Mesenchymal stem cell (in vitro differentiated cells and primary cell): ENCODE measurements at regions not wholly inside any gene's neighbourhood (a gene's known extent, or its start where the extent isn't known, plus 50 kb on each side); places are given as distances from the start of the nearest gene placed in this dataset.

ENCODE experiments used
- DNase-seq: peaks from one replicate; pipeline ENCODE4 v3.0.0-alpha.2; 2013
- H2AFZ ChIP-seq: one replicate; pipeline ENCODE4 v1.6.1; 2013; ENCODE audit warnings: low read depth, mild to moderate bottlenecking, control low read depth, inconsistent platforms, low read length, moderate library complexity
- H2AK5ac ChIP-seq: 2 replicates; pipeline ENCODE4 v1.6.1; 2013; ENCODE audit warnings: low read length, moderate library complexity, mild to moderate bottlenecking, inconsistent platforms; ENCODE audit not compliant: severe bottlenecking
- H2BK120ac ChIP-seq: one replicate; pipeline ENCODE4 v1.6.1; 2013; ENCODE audit warnings: low read depth, mild to moderate bottlenecking, inconsistent platforms, low read length, moderate library complexity
- H2BK12ac ChIP-seq, 2 experiments: one replicate each; pipeline ENCODE4 v1.6.1; 2013; ENCODE audit warnings: inconsistent platforms in 2 of 2, low read length in 2 of 2, mild to moderate bottlenecking in 2 of 2, moderate library complexity in 2 of 2, control low read depth in 1 of 2
- H2BK15ac ChIP-seq: one replicate; pipeline ENCODE4 v1.6.1; 2013; ENCODE audit warnings: mild to moderate bottlenecking, low read depth, inconsistent platforms; ENCODE audit not compliant: poor library complexity, severe bottlenecking
- H2BK5ac ChIP-seq: 2 replicates; pipeline ENCODE4 v1.6.1; 2013; ENCODE audit warnings: low read depth, mild to moderate bottlenecking, low read length, control low read depth, inconsistent platforms; ENCODE audit not compliant: poor library complexity, severe bottlenecking
- H3K14ac ChIP-seq, 2 experiments: one replicate each; pipeline ENCODE4 v1.6.1; 2013; ENCODE audit warnings: inconsistent platforms in 2 of 2, low read length in 2 of 2, control low read depth in 1 of 2, mild to moderate bottlenecking in 1 of 2, moderate library complexity in 1 of 2
- H3K18ac ChIP-seq, 2 experiments: one replicate each; pipeline ENCODE4 v1.6.1; 2013; ENCODE audit warnings: inconsistent platforms in 2 of 2, low read length in 2 of 2, control low read depth in 1 of 2, low read depth in 1 of 2, mild to moderate bottlenecking in 1 of 2
- H3K23ac ChIP-seq, 2 experiments: one replicate each; pipeline ENCODE4 v1.6.1; 2013; ENCODE audit warnings: inconsistent platforms in 2 of 2, low read length in 2 of 2, mild to moderate bottlenecking in 2 of 2, moderate library complexity in 2 of 2, control low read depth in 1 of 2
- H3K27ac ChIP-seq: 2 replicates; pipeline ENCODE4 v1.5.1; 2013; ENCODE audit warnings: mild to moderate bottlenecking, moderate library complexity, low read length, control low read depth, inconsistent platforms; ENCODE audit not compliant: poor library complexity, severe bottlenecking
- H3K27me3 ChIP-seq, 2 experiments: 2 replicates each; pipeline versions ENCODE4 v1.6.1 to v1.7.0; 2013; ENCODE audit warnings: low read length in 2 of 2, mild to moderate bottlenecking in 2 of 2, moderate library complexity in 2 of 2, control low read depth in 1 of 2, inconsistent platforms in 1 of 2; ENCODE audit not compliant: control insufficient read depth in 1 of 2, insufficient read depth in 1 of 2
- H3K36me3 ChIP-seq, 2 experiments: 2 replicates each; pipeline versions ENCODE4 v1.6.1 to v1.7.0; 2013; ENCODE audit warnings: low read length in 2 of 2, control low read depth in 1 of 2, inconsistent platforms in 1 of 2, low read depth in 1 of 2, mild to moderate bottlenecking in 1 of 2; ENCODE audit not compliant: insufficient read depth in 2 of 2, control insufficient read depth in 1 of 2
- H3K4ac ChIP-seq, 2 experiments: one replicate each; pipeline ENCODE4 v1.6.1; 2013; ENCODE audit warnings: inconsistent platforms in 2 of 2, low read length in 2 of 2, mild to moderate bottlenecking in 2 of 2, moderate library complexity in 2 of 2, control low read depth in 1 of 2, low read depth in 1 of 2
- H3K4me1 ChIP-seq: 2 replicates; pipeline ENCODE4 v1.6.1; 2013; ENCODE audit warnings: low read depth, low read length, control low read depth; ENCODE audit not compliant: control insufficient read depth, insufficient read depth
- H3K4me2 ChIP-seq: 2 replicates; pipeline ENCODE4 v1.6.1; 2013; ENCODE audit warnings: low read length, mild to moderate bottlenecking, inconsistent platforms; ENCODE audit not compliant: poor library complexity, severe bottlenecking
- H3K4me3 ChIP-seq, 2 experiments: 2 replicates each; pipeline versions ENCODE4 v1.5.1 to v1.7.0; 2013; ENCODE audit warnings: low read length in 2 of 2, mild to moderate bottlenecking in 2 of 2, control low read depth in 1 of 2, low read depth in 1 of 2; ENCODE audit not compliant: insufficient read depth in 1 of 2
- H3K79me1 ChIP-seq: replicated peaks from 2 replicates; pipeline ENCODE4 v1.6.1; 2013; ENCODE audit warnings: mild to moderate bottlenecking, control low read depth, low read length, inconsistent platforms; ENCODE audit not compliant: poor library complexity, severe bottlenecking
- H3K9ac ChIP-seq: 2 replicates; pipeline ENCODE4 v1.7.0; 2013; ENCODE audit warnings: mild to moderate bottlenecking, low read length, moderate library complexity
- H3K9me3 ChIP-seq: 2 replicates; pipeline ENCODE4 v1.7.0; 2013; ENCODE audit warnings: mild to moderate bottlenecking, low read length; ENCODE audit not compliant: control insufficient read depth
- H4K8ac ChIP-seq: one replicate; pipeline ENCODE4 v1.6.1; 2013; ENCODE audit warnings: inconsistent platforms, mild to moderate bottlenecking, low read length, moderate library complexity
- H4K91ac ChIP-seq: one replicate; pipeline ENCODE4 v1.6.1; 2013; ENCODE audit warnings: mild to moderate bottlenecking, low read length, inconsistent platforms
- whole genome bisulfite sequencing: methylation state at CpG from one replicate; pipeline ENCODE4 v1.1.7; 2013; ENCODE audit warnings: mixed read lengths; 5-methylcytosine and 5-hydroxymethylcytosine counted together

DNA sequence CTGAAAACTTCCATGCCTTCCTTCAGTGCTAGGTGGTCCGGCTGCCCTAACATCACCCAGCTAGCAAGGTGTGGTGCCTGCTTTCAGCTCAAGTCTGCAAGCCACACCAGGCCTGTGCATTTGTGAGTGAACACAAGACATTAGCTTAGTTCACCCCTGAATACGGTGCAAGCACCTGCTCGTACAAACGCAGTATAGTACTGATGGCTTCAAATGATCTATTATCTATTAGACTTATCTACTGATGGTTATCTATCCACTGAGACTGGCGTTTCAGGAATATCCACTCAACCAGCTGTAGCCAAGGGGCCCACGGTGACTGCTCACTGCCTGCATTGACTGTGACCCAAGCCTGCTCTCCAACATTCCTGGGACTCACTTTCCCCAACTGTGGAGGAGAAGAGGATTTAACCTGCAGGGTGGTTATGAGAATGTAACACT lies 155.9 kb downstream of the SHOX start:
- Histone ChIP-seq H3K9ac (no peak overlapping the region), H3K18ac (no peak overlapping the region), H4K8ac (no peak overlapping the region), H2BK120ac (no peak overlapping the region), H3K4me1 (no peaks in the 10 kb centered on the region), H3K14ac (no peak overlapping the region), H4K91ac (no peak overlapping the region), H2AFZ (no peak overlapping the region), H3K4me3 (no peak overlapping the region), H3K79me1 (no peaks in the 10 kb centered on the region), H3K23ac (no peak overlapping the region), H3K9me3 (no peaks in the 10 kb centered on the region), H3K36me3 (no peaks in the 10 kb centered on the region), H2BK5ac (no peak overlapping the region), H2BK12ac (no peak overlapping the region), H3K4me2 (no peak overlapping the region), H2BK15ac (no peak overlapping the region), H2AK5ac (no peak overlapping the region), H3K27me3 (no peaks in the 10 kb centered on the region), H3K4ac (no peak overlapping the region), H3K27ac (no peak overlapping the region)
- WGBS: 40% methylated on average over 1 of the region's 6 CpGs
- DNase-seq: no peak

DNA sequence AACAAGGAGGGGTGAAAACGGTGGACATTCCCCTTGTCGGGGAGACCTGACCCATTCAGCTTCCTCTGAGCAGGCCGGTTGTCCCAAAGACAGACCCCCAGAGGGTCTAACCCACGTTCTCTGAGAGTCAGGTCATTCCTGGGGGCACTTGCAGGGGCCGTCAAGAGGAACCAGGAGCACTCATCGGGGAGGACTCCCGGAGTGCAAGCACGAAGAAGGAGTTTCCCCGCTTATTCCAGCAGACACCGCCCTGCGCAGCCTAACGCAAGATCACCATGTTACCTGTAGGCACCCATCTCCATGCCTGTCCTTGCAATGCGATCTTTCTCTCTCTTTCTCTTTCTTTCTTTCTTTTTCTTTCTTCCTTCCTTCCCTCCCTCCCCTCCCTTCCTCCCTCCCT lies 154.2 kb downstream of the SHOX start:
- H2BK12ac ChIP-seq: no peak overlapping the region
- H3K9me3 ChIP-seq: no peaks in the 10 kb centered on the region
- no peaks in the 10 kb centered on the region for H3K36me3 ChIP-seq
- no peak overlapping the region for H2BK15ac ChIP-seq
- H3K27ac ChIP-seq: no peak overlapping the region
- no peak overlapping the region for H2BK120ac ChIP-seq
- H3K4me3 ChIP-seq: no peak overlapping the region
- H3K9ac ChIP-seq: no peak overlapping the region
- no peak overlapping the region for H4K91ac ChIP-seq
- H3K4ac ChIP-seq: no peak overlapping the region
- H2BK5ac ChIP-seq: no peak overlapping the region
- no peak for DNase-seq
- no peak overlapping the region for H4K8ac ChIP-seq
- H3K14ac ChIP-seq: no peak overlapping the region
- H2AK5ac ChIP-seq: no peak overlapping the region
- no peak overlapping the region for H3K18ac ChIP-seq
- H3K27me3 ChIP-seq: no peaks in the 10 kb centered on the region
- no peak overlapping the region for H2AFZ ChIP-seq
- no peaks in the 10 kb centered on the region for H3K4me1 ChIP-seq
- no peak overlapping the region for H3K23ac ChIP-seq
- no peaks in the 10 kb centered on the region for H3K79me1 ChIP-seq
- 79% methylated on average over 13 of the region's 13 CpGs for WGBS
- H3K4me2 ChIP-seq: no peak overlapping the region

DNA sequence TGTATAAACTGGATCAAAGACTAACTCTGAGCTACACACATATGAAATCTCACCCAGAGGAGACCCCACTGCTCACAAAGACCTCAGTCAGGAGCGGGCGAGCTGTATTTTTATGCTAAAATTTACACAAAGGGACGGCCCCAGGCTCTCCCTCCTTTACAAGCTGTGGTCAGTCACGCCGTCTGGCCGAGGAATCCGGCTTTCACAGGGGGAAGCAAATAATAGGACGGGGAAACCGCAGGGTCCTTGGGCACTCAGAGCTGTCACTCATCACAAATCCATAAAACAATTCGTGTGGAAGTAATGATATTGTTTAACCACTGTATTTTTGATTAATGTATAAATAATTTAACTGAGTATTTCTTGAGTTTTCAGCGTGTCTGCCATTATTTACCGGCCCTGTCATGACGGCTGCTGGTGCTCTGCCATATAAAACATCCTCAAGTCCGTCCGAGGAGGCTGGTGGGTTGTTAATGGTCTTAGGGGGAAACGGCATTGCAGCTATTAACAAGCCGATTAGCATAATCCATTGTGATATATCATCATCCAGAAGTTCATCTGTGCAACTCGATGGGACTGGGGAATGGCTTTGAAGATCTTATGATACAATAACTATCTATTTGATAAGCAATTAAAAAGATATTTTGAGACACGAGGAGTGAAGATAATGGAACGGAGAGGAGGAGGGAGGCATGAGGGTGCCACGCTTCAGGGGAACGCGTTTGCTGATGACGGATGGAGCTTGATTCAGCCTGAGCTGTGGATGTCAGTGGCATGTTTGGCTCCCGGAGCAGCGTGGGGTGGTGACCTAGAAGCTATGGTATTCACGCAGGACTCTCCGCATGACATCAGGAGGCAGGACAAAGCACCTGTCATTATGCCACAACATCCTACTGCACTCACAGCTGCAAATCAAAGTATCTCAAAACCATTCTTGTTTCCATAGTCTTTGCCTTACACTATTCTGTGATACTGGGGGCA lies 150.9 kb downstream of the SHOX start:
- Histone ChIP-seq H2BK120ac (no peak overlapping the region), H3K36me3 (no peaks in the 10 kb centered on the region), H2AFZ (no peak overlapping the region), H3K4me1 (no peaks in the 10 kb centered on the region), H3K18ac (no peak overlapping the region), H3K79me1 (no peaks in the 10 kb centered on the region), H3K27me3 (no peaks in the 10 kb centered on the region), H3K9me3 (peaks cover 4% of the 10 kb centered on the region), H3K9ac (no peak overlapping the region), H4K8ac (no peak overlapping the region), H3K27ac (no peak overlapping the region), H2BK5ac (no peak overlapping the region), H3K4ac (no peak overlapping the region), H3K4me2 (no peak overlapping the region), H4K91ac (no peak overlapping the region), H2AK5ac (no peak overlapping the region), H3K23ac (no peak overlapping the region), H3K4me3 (no peak overlapping the region), H2BK12ac (no peak overlapping the region), H2BK15ac (no peak overlapping the region), H3K14ac (no peak overlapping the region)
- no peak for DNase-seq
- 33% methylated on average over 19 of the region's 28 CpGs for WGBS

DNA sequence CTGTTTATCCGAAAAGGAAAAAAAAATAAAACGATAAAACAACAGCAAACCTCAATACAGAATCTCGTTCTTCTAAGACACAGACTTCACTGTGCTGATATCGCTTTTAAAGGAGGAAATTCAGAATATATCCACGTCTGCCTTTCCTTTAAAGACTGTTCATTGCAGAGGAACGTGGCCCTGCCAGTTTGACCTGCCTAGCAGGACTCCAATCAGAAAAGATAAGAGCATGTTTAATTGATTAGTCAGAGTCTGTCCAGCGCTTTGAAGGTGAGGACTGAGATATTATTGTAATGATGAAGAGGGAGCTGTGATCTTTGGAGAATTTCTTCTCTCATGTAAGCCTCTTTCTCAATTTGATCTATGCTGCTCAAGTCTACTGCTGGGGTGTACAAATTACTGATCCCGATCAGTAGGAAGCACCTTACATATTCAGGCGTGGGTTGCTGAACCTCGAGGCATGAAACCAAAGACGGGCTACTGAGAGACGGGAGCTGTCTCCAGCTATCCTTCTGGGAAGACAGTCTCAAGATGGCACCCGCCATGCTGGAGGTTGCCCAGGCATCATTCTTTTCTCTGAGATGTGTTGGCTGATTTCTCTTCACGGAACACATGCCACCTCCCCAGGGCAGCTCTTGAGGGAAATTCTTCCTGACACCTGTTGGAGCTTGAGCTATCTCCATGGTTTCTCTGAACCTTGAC lies 146.1 kb downstream of the SHOX start:
- WGBS: 76% methylated on average over 14 of the region's 14 CpGs
- H3K14ac ChIP-seq: no peak overlapping the region

More for the DNA sequence above, 146.1 kb downstream of the SHOX start:
- Histone ChIP-seq H3K4ac (no peak overlapping the region), H2BK15ac (no peak overlapping the region), H3K4me2 (no peak overlapping the region), H3K36me3 (no peaks in the 10 kb centered on the region), H3K27me3 (no peaks in the 10 kb centered on the region), H4K8ac (no peak overlapping the region), H2BK5ac (no peak overlapping the region), H3K27ac (no peak overlapping the region), H3K9me3 (peaks cover 14% of the 10 kb centered on the region), H2BK12ac (no peak overlapping the region), H2AK5ac (no peak overlapping the region), H4K91ac (no peak overlapping the region), H2BK120ac (no peak overlapping the region), H2AFZ (no peak overlapping the region), H3K23ac (no peak overlapping the region), H3K79me1 (no peaks in the 10 kb centered on the region), H3K18ac (no peak overlapping the region), H3K4me3 (no peak overlapping the region), H3K4me1 (no peaks in the 10 kb centered on the region), H3K9ac (no peak overlapping the region)
- DNase-seq: no peak
